ENCODE measurements at regions not wholly inside any gene's neighbourhood (a gene's known extent, or its start where the extent isn't known, plus 50 kb on each side); places are given as distances from the start of the nearest gene placed in this dataset.

GRCh38 chr21:28655471-28655870 lies 337.2 kb downstream of the LTN1 start:
- TF ChIP-seq CTCF (conservative IDR thresholded peaks at IDR 0.05 in 1 of 2, IDR thresholded peaks at IDR 0.05 in 1 of 2; ENCODE audit: extremely low read depth in 1 of 2, insufficient read depth in 1 of 2, low read depth in 1 of 2, low read length in 2 of 2) (no peak), EZH2 (IDR thresholded peaks at IDR 0.05; ENCODE audit: borderline replicate concordance, low read length) (no peak)
